B cell (primary cell): ENCODE measurements at regions not wholly inside any gene's neighbourhood (a gene's known extent, or its start where the extent isn't known, plus 50 kb on each side); places are given as distances from the start of the nearest gene placed in this dataset.
"Not testable (repeated sequence)": the region's sequence is repeated elsewhere in the genome, so short reads cannot be mapped to it uniquely, and the experiment has no call there.

Experiments
- ATAC-seq: fragments of 200-7000 bp; cut with Tn5 transposase; one replicate; pipeline ENCODE4 v1.10.0; 2021; ENCODE audit warnings: low read depth, mild to moderate bottlenecking, moderate number of reproducible peaks, moderate library complexity
- CTCF ChIA-PET: fragments of 350-600 bp; sonication (Branson Sonifier 250); formaldehyde crosslinking; loops from one replicate; lab custom pipeline; 2021; ENCODE audit warnings: antibody characterized with exemption, inconsistent platforms; lab: Charles Lee
- POLR2A ChIA-PET: fragments of 350-600 bp; sonication (Branson Sonifier 250); formaldehyde crosslinking; loops from one replicate; lab custom pipeline; 2021; ENCODE audit warnings: antibody characterized with exemption; lab: Charles Lee
- DNase-seq: peaks from one replicate; pipeline ENCODE4 v3.0.0; 2013
- H2AFZ ChIP-seq: 2 replicates; pipeline ENCODE4 v1.6.1; 2012; ENCODE audit warnings: mild to moderate bottlenecking, low read depth, low read length; ENCODE audit not compliant: insufficient read depth, poor library complexity, severe bottlenecking
- H3K27ac ChIP-seq, 2 donors: 1 replicate in 1 of 2; 2 replicates in 1 of 2; pipeline ENCODE4 v1.5.1; 2012 to 2013; ENCODE audit warnings: low read length in 2 of 2, mild to moderate bottlenecking in 2 of 2, moderate library complexity in 1 of 2
- H3K27me3 ChIP-seq, 4 experiments: fragments of 200-600 bp in 1 of 4; sonication (generic) in 1 of 4; replicated peaks in 1 of 4; 1 replicate in 2 of 4; 2 replicates in 2 of 4; pipeline versions ENCODE4 v1.6.1 to v1.7.0; 2013 to 2016; ENCODE audit warnings: low read length in 3 of 4, mild to moderate bottlenecking in 2 of 4, mixed read lengths in 1 of 4, moderate library complexity in 1 of 4; ENCODE audit not compliant: insufficient read depth in 4 of 4, control insufficient read depth in 3 of 4; ENCODE audit errors: control extremely low read depth in 1 of 4
- H3K36me3 ChIP-seq, 2 experiments: replicated peaks in 1 of 2; 1 replicate in 1 of 2; 2 replicates in 1 of 2; pipeline versions ENCODE4 v1.6.1 to v1.7.1; 2013; ENCODE audit warnings: low read length in 1 of 2; ENCODE audit not compliant: insufficient read depth in 2 of 2, control insufficient read depth in 1 of 2; ENCODE audit errors: control extremely low read depth in 1 of 2, extremely low read depth in 1 of 2
- H3K4me1 ChIP-seq, 2 donors: fragments of 200-600 bp in 1 of 2; sonication (generic) in 1 of 2; 1 replicate in 1 of 2; 2 replicates in 1 of 2; pipeline versions ENCODE4 v1.5.1 to v1.6.1; 2013 to 2017; ENCODE audit warnings: low read length in 2 of 2; ENCODE audit not compliant: control insufficient read depth in 2 of 2, insufficient read depth in 2 of 2
- H3K4me2 ChIP-seq: replicated peaks from 2 replicates; pipeline ENCODE3; 2012; ENCODE audit warnings: mild to moderate bottlenecking, low read depth, low read length; ENCODE audit not compliant: poor library complexity, severe bottlenecking
- H3K4me3 ChIP-seq, 5 experiments: fragments of 200-600 bp in 1 of 5; sonication (generic) in 1 of 5; 1 replicate in 3 of 5; 2 replicates in 2 of 5; pipeline versions ENCODE4 v1.5.1 to v1.7.0; 2011 to 2016; ENCODE audit warnings: low read length in 4 of 5, mild to moderate bottlenecking in 4 of 5, low read depth in 2 of 5, control low read depth in 1 of 5, moderate library complexity in 1 of 5; ENCODE audit not compliant: insufficient read depth in 1 of 5; ENCODE audit errors: control extremely low read depth in 1 of 5, extremely low read depth in 1 of 5
- H3K79me2 ChIP-seq: fragments of 200-600 bp; sonication (generic); one replicate; pipeline ENCODE4 v1.6.0; 2016; ENCODE audit warnings: low read length; ENCODE audit not compliant: control insufficient read depth, insufficient read depth
- H3K9ac ChIP-seq: fragments of 200-600 bp; sonication (generic); 2 replicates; pipeline ENCODE4 v1.6.1; 2017; ENCODE audit warnings: mild to moderate bottlenecking, low read length, moderate library complexity
- H3K9me3 ChIP-seq, 3 donors: one replicate each; pipeline versions ENCODE4 v1.6.1 to v1.7.1; 2013; ENCODE audit warnings: low read length in 2 of 3; ENCODE audit not compliant: control insufficient read depth in 2 of 3, insufficient read depth in 1 of 3; ENCODE audit errors: control extremely low read depth in 1 of 3
- H4K20me1 ChIP-seq: 2 replicates; pipeline ENCODE4 v1.6.0; 2012; ENCODE audit warnings: mild to moderate bottlenecking, low read length; ENCODE audit not compliant: insufficient read depth, control insufficient read depth, poor library complexity, severe bottlenecking
- H3K27ac Mint-ChIP-seq: one replicate; pipeline ENCODE4 v1.8.0; 2021; ENCODE audit warnings: mixed read lengths
- H3K27me3 Mint-ChIP-seq: one replicate; pipeline ENCODE4 v1.8.0; 2021; ENCODE audit warnings: mixed read lengths
- H3K4me1 Mint-ChIP-seq: one replicate; pipeline ENCODE4 v1.8.0; 2021; ENCODE audit warnings: mixed read lengths
- H3K4me3 Mint-ChIP-seq: one replicate; pipeline ENCODE4 v1.8.0; 2021; ENCODE audit warnings: mixed read lengths
- H3K9me3 Mint-ChIP-seq: one replicate; pipeline ENCODE4 v1.8.0; 2022; ENCODE audit warnings: mixed read lengths; ENCODE audit not compliant: insufficient read depth
- EZH2 ChIP-seq: IDR thresholded peaks from 2 replicates; pipeline ENCODE4 v1.6.1; 2012; ENCODE audit warnings: borderline replicate concordance, low read depth, mild to moderate bottlenecking, moderate library complexity, low read length; ENCODE audit not compliant: insufficient read depth, poor library complexity, severe bottlenecking
- WGBS: methylation state at CpG from one replicate; pipeline ENCODE4 v1.1.5; 2013; ENCODE audit warnings: missing lambda C conversion rate; ENCODE audit not compliant: insufficient coverage; 5-methylcytosine and 5-hydroxymethylcytosine counted together
- intact Hi-C: fragments of 100-400 bp; cut with micrococcal nuclease; formaldehyde crosslinking; loops from one replicate; pipeline ENCODE4 v1.10.0; 2022

DNA sequence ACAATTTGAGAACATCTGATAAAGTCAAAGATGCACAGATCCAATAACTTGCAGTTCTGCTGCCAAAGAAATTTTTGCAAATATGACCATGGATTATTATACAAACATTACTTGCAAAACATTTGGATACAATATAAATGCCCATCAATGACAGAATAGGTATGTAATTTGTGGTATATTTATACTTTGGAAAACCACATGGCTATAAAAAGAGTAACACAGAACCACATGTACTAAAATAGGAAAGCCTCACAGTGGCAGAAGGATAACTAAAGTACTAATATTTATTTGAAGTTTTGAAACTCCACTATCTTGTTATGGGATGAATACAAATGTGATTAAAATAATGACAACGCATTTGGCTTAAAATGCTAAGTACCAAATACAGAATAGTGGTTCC, 51.8 kb upstream of the DNAJC10 start:
- no peak for TF ChIP-seq EZH2

DNA sequence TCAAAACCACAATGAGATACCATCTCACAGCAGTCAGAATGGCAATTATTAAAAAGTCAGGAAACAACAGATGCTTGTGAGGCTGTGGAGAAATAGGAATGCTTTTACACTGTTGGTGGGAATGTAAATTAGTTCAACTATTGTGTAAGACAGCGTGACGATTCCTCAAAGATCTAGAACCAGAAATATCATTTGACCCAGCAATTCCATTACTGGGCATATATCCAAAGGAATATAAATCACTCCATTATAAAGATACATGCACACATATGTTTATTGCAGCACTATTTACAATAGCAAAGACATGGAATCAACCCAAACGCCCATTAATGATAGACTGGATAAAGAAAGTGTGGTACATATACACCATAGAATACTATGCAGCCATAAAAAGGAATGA, 50.6 kb upstream of the DNAJC10 start:
- H3K4me3 Mint-ChIP-seq, H3K27ac ChIP-seq, DNase-seq, H3K27me3 Mint-ChIP-seq, H2AFZ ChIP-seq, H3K79me2 ChIP-seq, H3K9ac ChIP-seq, ATAC-seq, H3K4me2 ChIP-seq, POLR2A ChIA-PET, H3K27ac Mint-ChIP-seq, H3K4me1 Mint-ChIP-seq, H3K9me3 ChIP-seq, H4K20me1 ChIP-seq, H3K4me3 ChIP-seq, H3K27me3 ChIP-seq, H3K9me3 Mint-ChIP-seq, H3K4me1 ChIP-seq, H3K36me3 ChIP-seq: not testable (repeated sequence)
- intact Hi-C loops = loop anchor here (5.0 kb wide), 2 partner anchors 77 to 372 kb away; partner anchors contain the start of gene NCKAP1
- no CpG with 5 or more reads among the region's 3 CpGs for WGBS
- CTCF ChIA-PET = interaction anchor here (1.3 to 2.6 kb wide), 5 partner anchors 9 to 314 kb away, joined by 4 to 52 read pairs (median 10); no protein-coding TSS in a partner anchor

More for the DNA sequence above, 51.8 kb upstream of the DNAJC10 start:
- WGBS = no CpG with 5 or more reads among the region's 1 CpG
- Mint-ChIP-seq H3K27ac (no peak overlapping the region), H3K4me1 (peaks cover 8% of the 10 kb centered on the region), H3K27me3 (peaks cover 5% of the 10 kb centered on the region), H3K9me3 (no peaks in the 10 kb centered on the region), H3K4me3 (no peak overlapping the region)
- no peak overlapping the region for H3K4me3 ChIP-seq
- H3K27me3 ChIP-seq = no peaks in the 10 kb centered on the region
- H4K20me1 ChIP-seq = no peaks in the 10 kb centered on the region
- no peak overlapping the region for H3K27ac ChIP-seq
- ChIA-PET CTCF (no interaction called here), POLR2A (no interaction called here)
- DNase-seq (no peak), ATAC-seq (no peak)
- intact Hi-C loops = no loop called here
- H3K9me3 ChIP-seq = no peaks in the 10 kb centered on the region
- H3K79me2 ChIP-seq = no peaks in the 10 kb centered on the region
- H3K9ac ChIP-seq = no peak overlapping the region
- H2AFZ ChIP-seq = no peak overlapping the region
- no peak overlapping the region for H3K4me2 ChIP-seq
- no peaks in the 10 kb centered on the region for H3K36me3 ChIP-seq
- peaks cover 4% of the 10 kb centered on the region in 2 donors for H3K4me1 ChIP-seq
